ENCODE measurements at regions not wholly inside any gene's neighbourhood (a gene's known extent, or its start where the extent isn't known, plus 50 kb on each side); places are given as distances from the start of the nearest gene placed in this dataset.

GRCh38 chr12:74770552-74770951, 232.9 kb downstream of the ATXN7L3B start:
- TF ChIP-seq CTCF (IDR thresholded peaks at IDR 0.05) (no peak), POLR2A (IDR thresholded peaks at IDR 0.05) (no peak)

Data from testis (tissue), 2 donors.